Skeletal muscle cell (primary cell): ENCODE measurements at regions not wholly inside any gene's neighbourhood (a gene's known extent, or its start where the extent isn't known, plus 50 kb on each side); places are given as distances from the start of the nearest gene placed in this dataset.
"Not testable (repeated sequence)": the region's sequence is repeated elsewhere in the genome, so short reads cannot be mapped to it uniquely, and the experiment has no call there.

Experiments
- DNase-seq: peaks from one replicate; pipeline ENCODE4 v3.0.0-alpha.2; 2010; ENCODE audit warnings: low read depth
- H3K4me3 ChIP-seq: 2 replicates; pipeline ENCODE4 v1.5.1; 2011; ENCODE audit warnings: low read depth, mild to moderate bottlenecking, control low read depth, low read length, moderate library complexity

- H3K4me3 ChIP-seq = no peak overlapping the region
- no peak for DNase-seq
These were observed 647.5 kb downstream of the TYW1 start for GRCh38 chr7:67644151-67644550.

- DNase-seq = no peak
- no peak overlapping the region for H3K4me3 ChIP-seq
These were observed 656.3 kb downstream of the TYW1 start for GRCh38 chr7:67652937-67653336.

DNA sequence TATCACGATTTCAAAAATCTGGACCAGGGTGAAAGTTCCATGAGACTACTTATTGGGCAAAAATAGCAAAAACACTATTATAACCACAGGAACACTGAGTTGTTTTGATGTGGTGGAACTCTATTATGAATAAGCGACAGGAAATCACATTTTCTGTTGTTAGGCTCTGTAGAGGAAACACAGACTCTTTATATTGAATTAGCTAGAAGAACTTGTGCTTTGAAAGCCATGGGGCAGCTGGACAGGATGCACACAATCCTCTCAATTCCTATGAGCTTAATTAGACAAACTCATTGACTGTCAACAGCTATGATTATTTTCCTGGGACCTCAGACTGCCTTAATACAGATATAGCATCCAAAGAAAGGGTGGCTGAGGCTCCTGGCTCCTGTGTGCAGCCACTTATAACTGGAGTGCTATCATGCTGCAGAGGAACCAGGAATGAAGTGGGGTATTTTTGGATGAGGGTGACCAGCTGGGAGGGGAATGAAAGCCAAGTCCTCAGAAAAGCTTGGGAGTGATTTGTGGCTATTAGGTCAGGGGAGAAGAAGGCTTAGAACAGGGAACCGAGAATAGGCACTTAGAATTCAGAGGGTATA, 657.3 kb downstream of the TYW1 start:
- no peak overlapping the region for H3K4me3 ChIP-seq
- no peak for DNase-seq

DNA sequence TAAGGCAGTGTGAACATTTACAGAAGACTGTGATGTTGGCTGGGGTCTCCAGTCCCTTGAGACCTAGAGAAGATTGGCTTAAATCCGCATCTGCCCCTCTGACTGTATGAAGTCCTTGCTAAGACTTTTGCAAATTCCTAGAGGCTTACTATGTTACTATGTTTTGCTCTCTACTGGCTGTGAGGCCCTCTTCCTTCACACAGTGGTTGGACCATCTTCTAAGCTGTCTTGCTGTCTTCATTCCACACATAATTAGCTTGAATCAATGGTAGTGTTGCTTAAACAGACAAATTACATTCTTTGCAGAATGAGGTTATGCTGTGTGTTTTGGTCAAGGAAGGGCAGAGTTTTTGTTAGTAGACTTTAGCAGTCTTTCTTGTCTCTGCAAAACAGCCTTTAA, 658.0 kb downstream of the TYW1 start:
- no peak for DNase-seq
- no peak overlapping the region for H3K4me3 ChIP-seq

- no peak for DNase-seq
- H3K4me3 ChIP-seq = no peak overlapping the region
These were observed 658.5 kb downstream of the TYW1 start for GRCh38 chr7:67655168-67655567.

DNA sequence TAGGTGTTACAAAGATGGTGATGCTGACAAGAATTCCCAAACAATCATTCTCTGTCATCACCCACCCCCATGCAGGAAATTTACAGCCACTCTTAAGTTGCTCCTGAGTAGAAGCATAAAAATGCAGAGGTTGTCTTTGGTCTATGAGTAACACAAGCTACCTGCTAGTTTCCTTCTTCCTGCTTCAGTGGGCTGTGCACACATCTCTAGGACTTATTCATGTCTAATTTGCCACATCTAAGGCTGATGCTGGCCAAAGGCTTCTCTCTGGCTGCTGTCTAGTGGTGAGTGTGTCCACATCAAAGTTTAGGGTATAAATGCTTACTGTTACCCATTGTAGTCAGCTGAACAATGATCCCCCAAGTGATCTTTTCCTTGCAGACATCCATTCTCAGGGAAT, 662.5 kb downstream of the TYW1 start:
- no peak overlapping the region for H3K4me3 ChIP-seq
- no peak for DNase-seq

DNA sequence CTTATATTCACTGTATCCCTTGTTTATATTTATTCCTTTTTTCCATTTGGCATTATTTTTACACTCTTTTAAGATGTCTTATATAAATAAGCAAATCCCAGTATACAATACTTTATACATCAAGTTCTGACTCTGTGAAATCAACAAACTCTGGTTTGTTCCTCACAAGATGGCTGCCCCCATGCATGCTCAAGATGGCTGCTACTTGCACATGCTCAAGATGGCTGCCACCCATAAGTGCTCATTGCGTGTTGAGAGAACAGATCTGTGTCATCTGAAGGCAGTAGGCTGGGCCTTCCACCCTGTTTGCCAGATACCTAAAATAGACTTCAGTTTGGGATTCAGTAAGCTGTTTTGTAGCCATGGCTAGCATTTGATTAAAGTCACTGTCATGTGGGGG, 666.2 kb downstream of the TYW1 start:
- no peak overlapping the region for H3K4me3 ChIP-seq
- DNase-seq = no peak

GRCh38 chr7:67663644-67664043, 667.0 kb downstream of the TYW1 start:
- H3K4me3 ChIP-seq = no peak overlapping the region
- no peak for DNase-seq

DNA sequence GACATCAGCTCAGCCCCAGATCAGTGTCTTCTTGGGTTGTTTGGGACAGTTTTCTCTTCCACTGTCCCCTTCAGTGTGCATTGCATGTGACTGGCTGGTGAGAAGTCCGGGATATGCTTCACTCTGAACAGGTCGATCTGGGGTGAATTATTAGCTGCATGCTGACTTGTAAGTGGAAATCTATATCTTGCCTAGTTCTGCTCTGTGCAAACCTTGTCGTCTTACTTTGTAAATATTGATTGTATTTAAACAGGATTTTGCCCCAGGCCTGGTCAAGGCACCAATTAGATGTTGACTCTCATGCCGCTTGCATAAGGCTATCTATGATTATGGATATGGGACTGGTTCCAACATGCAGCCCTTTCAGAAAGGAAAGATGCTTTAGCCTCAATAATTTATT, 669.7 kb downstream of the TYW1 start:
- H3K4me3 ChIP-seq, DNase-seq: not testable (repeated sequence)

- no peak for DNase-seq
- H3K4me3 ChIP-seq = no peak overlapping the region
These were observed 674.4 kb downstream of the TYW1 start for GRCh38 chr7:67671006-67671548.

DNA sequence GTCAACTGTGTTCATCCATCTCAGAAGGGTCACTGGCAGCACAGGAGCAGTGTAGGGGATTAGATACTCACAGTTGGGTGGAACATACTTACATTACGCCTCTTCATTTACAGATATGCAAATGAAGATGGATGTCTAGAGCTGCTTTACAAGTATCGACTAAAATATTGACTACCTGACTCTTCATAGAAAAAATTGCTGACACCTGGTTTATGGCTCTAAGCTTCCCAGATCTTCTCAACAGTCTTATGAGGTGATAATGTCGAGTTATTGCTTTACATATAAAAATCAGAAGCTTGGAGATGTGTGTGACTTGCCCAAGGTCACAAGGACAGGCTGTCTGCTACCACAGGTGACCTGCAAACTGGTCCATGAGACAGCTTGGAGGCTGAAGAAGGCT, 677.2 kb downstream of the TYW1 start:
- no peak for DNase-seq
- no peak overlapping the region for H3K4me3 ChIP-seq

DNA sequence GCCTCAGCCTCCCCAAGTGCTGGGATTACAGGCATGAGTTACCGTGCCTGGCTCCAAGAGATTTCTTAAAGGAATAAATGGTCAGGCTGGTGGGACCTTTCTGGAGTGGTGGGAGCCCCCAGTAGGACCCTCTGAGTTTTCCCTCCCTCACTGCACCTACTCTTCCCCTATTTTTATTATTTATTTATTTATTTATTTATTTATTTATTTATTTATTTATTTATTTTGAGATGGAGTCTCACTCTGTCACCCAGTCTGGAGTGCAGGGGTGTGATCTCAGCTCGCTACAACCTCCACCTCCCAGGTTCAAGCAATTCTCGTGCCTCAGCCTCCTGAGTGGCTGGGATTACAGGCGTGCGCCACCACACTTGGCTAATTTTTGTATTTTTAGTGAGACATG, 678.2 kb downstream of the TYW1 start:
- not testable (repeated sequence) for DNase-seq, H3K4me3 ChIP-seq

- no peak for DNase-seq
- H3K4me3 ChIP-seq = no peak overlapping the region
These were observed 679.3 kb downstream of the TYW1 start for GRCh38 chr7:67675971-67676370.

DNA sequence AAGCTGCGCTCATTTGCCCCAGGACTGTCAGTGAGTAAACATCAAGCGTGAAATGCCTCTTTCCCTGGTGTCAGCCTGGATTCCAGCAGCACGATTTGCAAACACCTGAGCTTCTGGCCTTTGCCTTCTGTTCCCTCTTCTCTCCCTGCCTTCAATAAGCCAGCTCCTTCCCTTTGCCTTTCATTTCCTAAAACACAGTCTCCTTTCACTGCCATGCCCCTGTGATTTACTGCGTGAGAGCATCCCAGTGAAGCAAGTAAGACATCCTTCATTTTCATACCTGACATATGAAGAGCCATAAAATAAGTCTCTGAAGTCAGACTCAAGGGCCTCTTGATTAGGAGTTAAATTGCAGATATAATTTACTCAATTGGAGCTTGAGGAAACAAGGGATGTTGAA, 681.8 kb downstream of the TYW1 start:
- no peak overlapping the region for H3K4me3 ChIP-seq
- DNase-seq = no peak

DNA sequence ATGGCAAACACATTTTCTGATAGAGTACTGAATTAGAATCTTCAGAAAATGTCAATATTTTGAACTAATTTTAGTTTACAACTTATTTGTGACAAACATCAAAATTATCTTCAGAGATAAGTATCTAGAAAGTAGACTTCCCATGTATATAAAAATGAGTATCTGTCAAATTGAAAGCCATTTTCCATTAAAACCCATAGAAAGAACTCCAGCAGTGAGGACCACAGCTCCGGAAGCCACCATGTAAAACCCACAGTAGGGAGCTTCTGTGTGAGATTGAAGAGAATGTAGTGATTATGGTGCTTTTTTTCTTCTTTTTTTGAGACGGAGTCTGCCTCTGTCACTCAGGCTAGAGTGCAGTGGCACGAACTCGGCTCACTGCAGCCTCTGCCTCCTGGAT, 687.0 kb downstream of the TYW1 start:
- no peak overlapping the region for H3K4me3 ChIP-seq
- DNase-seq = no peak

DNA sequence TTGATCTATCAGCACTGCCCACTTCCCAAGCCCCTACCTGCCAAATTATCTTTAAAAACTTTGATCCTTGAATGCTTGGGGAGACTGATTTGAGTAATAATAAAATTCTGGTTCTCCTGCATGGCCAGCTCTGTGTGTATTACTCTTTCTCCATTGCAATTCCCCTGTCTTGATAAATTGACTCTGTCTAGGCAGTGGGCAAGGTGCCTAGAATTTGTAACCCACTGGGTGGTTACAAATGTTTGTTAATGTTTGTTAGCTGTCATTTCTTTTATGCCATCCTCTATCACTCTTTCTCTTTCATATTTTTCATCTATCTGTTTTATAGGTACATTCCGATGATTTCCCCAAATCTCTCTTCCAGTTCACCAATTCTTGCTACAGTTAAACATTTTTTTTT, 694.1 kb downstream of the TYW1 start:
- H3K4me3 ChIP-seq = no peak overlapping the region
- no peak for DNase-seq

GRCh38 chr7:67692425-67692824, 695.8 kb downstream of the TYW1 start:
- no peak for DNase-seq
- no peak overlapping the region for H3K4me3 ChIP-seq

GRCh38 chr7:67696124-67696523, 699.5 kb downstream of the TYW1 start:
- DNase-seq = no peak
- no peak overlapping the region for H3K4me3 ChIP-seq

DNA sequence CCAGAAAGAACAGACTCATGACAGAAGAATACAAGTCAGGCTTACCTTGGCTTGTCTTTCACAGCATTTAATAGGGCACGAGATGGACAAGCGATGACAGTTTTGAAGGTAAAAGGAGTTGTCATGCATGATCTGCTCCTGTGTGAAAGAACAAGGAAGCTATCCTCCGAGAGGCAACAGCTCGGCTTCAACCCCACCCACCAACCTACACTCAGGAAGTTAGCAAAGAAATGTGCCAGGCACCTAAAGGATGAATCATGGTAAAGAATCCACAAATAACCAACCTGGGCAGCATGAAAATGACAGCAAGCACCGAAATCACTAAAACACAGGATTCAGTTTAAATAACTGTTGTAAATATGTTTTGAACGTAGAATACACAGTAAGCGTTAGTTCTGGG, 700.2 kb downstream of the TYW1 start:
- no peak overlapping the region for H3K4me3 ChIP-seq
- DNase-seq = no peak

DNA sequence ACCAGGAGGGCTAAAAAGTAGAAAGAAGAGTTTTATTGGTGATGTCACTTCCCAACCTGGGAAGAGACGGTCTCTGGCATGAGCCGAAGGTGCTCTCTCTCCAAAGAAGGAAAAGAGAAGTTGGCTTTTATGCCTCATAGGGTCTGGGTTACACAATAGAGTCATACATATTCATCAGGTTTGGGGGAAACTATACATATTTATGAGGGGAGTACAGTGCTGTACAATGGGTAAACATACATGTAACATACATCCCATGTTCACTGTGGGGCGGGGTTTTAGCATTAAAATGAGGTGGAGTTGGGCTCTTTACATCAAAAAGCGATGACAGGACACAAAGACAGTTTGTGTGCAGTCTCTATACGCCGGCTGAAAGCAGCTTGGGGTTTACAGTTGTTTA, 701.7 kb downstream of the TYW1 start:
- DNase-seq = no peak
- no peak overlapping the region for H3K4me3 ChIP-seq

DNA sequence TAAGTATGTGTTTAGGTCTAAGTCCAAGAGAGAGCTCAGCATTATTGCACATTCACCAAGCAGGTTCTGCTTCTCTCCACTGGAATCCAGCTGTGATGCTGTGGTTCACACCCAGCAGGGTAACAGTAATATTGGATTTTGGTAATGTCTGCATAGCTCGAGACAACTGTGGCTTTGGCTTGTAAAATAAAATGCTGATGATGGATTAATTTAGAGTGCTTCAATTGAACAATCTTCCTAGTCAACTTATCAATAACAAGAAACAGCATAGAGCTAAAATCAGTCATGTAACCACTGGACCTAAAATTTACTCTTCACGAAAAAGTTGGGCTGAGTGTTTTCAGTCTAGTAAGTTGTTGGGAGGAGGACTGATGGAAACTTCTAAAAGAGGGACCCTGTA, 709.2 kb downstream of the TYW1 start:
- DNase-seq = no peak
- no peak overlapping the region for H3K4me3 ChIP-seq

- H3K4me3 ChIP-seq = no peak overlapping the region
- no peak for DNase-seq
These were observed 715.1 kb downstream of the TYW1 start for GRCh38 chr7:67711706-67712105.
